ENCODE measurements at regions not wholly inside any gene's neighbourhood (a gene's known extent, or its start where the extent isn't known, plus 50 kb on each side); places are given as distances from the start of the nearest gene placed in this dataset.

GRCh38 chr6:71395731-71396409, 107.3 kb downstream of the OGFRL1 start:
- DNase-seq (ENCODE audit: low read depth, low spot score): no peak

GRCh38 chr6:71396410-71396801, 107.8 kb downstream of the OGFRL1 start:
- DNase-seq (ENCODE audit: low read depth, low spot score): no peak

- DNase-seq (ENCODE audit: low read depth, low spot score): no peak
Observed at GRCh38 chr6:71399279-71399678, 110.7 kb downstream of the OGFRL1 start.

GRCh38 chr6:71400852-71401251, 112.2 kb downstream of the OGFRL1 start:
- DNase-seq (ENCODE audit: low read depth, low spot score): no peak

GRCh38 chr6:71402096-71402495, 113.5 kb downstream of the OGFRL1 start:
- DNase-seq (ENCODE audit: low read depth, low spot score): peak; percentile 46

- DNase-seq (ENCODE audit: low read depth, low spot score): peak; percentile 30
Observed at GRCh38 chr6:71403422-71404134, 115.0 kb downstream of the OGFRL1 start.

GRCh38 chr6:71404145-71404966, 115.7 kb downstream of the OGFRL1 start:
- peak; percentile 11 for DNase-seq (ENCODE audit: low read depth, low spot score)

DNA sequence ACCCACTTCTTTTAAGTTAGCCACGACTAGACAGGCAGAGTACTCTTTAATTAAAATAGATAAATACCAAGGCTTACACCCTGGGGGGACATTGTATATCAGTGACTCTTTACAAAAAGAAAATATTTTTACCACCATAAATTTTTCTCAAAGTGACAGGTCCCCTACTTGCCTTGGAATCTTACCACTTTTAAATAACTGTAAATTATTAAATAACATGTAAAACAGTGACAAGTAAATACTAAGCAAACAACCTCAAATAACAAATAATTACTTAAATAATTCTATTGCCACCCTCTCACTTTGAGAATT, 116.3 kb downstream of the OGFRL1 start:
- no peak for DNase-seq (ENCODE audit: low read depth, low spot score)

DNA sequence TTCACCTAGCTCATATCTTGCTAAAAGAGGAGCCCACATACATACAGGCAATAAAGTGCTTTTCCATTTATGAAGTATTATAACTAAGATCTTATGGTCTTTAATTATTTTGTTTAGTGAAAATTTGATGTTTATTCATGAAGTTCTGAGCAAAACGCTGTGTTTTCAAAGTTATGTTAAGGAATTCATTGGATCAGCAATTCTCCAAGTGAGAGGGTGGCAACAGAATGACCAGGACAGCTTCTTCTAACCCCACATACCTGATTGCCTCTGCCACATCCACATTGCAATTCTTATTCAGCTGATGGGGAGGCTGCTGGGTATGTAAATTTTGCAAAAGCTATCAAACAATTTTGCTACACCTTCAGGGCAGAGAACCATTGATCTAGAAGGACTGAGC, 116.8 kb downstream of the OGFRL1 start:
- DNase-seq (ENCODE audit: low read depth, low spot score): no peak

DNA sequence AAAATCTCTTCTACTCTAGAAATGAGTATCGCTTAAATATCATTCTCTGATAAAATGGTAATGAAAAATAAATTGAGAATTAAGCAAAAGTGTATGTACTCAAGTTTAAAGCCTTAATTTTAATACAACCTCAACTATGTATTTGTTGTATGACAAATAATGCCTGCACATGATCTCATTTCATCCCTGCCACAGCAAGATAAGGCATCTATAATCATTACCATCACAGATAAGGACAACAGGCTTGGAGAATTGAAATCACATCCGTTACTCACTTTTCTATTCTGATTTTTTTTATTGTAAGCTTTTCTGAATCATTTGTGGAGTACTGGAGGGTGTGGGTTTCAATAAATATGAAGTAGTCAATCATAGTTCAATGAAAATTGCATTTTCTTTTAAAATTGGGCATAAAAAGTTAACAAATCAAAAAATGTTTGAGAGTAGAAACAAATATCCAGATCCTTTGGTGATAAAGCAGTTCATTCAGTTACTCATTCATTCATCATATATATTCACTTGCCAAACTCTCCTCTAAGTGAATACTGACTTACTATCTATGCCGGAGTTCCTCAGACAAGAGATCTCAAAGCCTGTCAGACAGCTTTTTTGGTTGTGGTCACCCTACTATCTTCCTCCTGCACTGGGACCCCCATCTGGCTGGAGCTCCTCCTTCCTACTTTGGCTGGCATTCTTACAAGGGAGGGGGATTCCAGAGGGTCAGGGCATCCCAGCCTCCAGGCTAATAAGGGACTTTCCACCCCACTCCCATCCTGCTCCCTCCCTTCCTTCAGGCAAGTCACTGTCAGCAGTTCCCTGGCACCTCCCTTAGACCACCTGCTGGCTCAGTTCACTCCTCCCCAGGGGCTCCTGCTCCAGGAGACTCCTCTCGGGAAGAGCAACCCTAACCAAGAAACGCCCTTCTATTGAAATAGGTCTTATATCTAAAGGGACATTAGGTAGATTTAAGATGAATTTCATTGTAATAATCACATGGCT, 118.6 kb downstream of the OGFRL1 start:
- DNase-seq (ENCODE audit: low read depth, low spot score): peak; percentile 89

DNA sequence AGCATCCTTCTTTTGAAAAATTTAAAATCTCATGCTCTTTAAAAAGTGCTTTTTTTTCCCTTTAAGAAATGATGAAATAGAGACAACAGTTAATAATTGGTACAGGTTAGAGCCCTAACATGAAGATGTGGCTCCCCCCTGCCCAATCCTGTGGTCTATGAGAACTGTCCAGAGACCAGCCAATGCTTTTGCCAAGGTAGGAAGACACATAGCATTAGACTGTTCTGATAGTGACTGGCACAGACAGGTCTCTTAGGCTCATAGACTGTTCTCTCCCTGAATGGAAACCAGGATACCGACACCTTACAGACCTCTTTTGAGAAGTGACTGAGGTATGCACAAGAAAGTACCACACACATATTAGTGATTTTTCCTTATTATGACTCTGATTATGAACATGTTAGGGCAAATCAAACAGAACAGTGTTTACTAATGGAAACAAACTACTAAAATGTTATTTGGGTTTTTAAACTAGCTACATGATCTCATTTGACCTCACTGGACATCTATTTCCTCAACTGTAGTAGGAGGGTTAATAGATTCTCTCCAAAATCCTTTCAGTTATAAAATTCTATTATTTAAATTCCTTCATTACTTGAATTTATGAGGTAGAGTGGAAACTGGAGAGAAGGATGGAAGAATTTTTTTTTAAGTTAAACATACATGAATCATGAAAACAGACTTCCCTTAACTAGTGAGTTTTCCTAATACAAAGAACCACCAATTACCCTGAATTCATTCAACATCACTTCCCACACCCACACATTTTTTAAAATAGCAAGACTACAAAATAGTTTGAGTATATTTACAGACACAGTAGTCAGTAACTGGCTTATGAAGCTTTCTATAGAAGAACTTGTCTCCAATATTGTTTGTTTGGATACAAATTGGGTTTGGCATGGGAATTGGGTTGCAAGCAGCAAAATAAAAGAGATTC, 120.4 kb downstream of the OGFRL1 start:
- no peak for DNase-seq (ENCODE audit: low read depth, low spot score)

- no peak for DNase-seq (ENCODE audit: low read depth, low spot score)
Observed at GRCh38 chr6:71410164-71410566, 121.6 kb downstream of the OGFRL1 start.

DNA sequence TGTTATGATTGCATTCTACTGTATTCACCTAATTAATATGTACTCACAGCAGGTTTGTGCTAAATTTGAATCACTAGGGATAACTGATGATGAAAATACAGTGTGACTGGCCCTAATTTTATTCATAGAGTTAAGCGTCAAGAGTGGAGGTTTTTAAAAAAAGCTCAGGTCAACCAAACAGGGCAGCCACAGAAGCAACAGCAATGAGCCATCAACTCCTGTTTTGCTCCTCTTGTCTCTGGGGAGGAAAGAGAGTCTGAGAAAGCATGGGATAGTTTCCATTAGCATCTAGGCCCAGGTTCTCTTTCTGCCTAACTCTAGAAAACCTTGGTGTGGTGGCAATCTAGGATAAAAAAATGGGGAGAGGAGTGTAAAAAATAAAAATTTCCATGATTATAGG, 122.1 kb downstream of the OGFRL1 start:
- no peak for DNase-seq (ENCODE audit: low read depth, low spot score)

DNA sequence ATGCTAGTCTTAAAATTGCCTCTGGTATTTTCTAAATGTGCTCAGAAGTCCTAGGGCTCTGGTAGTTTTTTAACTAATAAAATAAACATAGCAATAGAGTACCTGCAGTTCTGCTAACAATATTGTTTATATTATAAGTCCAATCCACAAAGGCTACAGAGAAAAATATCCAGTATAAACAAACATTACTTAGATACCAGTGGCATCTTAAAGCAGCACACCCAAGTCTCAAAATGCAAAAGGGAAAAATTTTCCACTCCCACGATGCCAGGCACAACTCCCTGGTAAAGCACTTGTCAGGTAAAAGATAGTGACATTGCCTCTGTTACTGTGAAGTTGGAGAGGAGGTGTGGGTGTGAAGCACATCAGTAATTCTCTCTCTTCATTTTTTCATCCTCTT, 123.3 kb downstream of the OGFRL1 start:
- DNase-seq (ENCODE audit: low read depth, low spot score): no peak

DNA sequence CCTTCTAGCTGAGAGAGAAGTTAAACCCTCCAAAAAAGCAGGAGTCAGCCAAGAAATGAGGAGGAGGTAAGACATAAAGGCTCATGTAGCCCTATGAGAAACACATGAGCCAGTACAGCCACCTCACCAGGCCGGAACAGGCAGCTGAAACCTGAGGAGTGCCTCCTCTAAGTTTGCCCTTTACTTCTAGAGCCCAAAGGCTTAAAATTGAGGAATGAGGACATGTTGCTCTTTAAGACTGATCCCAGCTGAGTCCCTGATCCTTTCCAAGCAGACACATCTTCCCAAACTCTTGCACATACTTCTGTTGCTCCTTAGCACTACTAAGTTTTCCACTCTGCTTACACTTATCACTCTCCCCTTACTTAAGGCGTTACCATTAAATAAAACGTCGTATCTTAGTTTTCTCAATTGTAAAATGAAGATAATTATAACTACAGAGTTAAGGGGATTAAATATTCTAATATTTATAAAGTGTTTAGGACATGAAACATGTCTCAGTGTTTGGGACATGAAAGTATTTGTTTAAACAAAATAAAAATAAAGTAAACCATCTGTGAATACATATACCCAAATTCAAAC, 124.0 kb downstream of the OGFRL1 start:
- peak; percentile 49 for DNase-seq (ENCODE audit: low read depth, low spot score)

- DNase-seq (ENCODE audit: low read depth, low spot score): no peak
Observed at GRCh38 chr6:71414486-71414885, 125.9 kb downstream of the OGFRL1 start.

GRCh38 chr6:71419217-71420094, 130.8 kb downstream of the OGFRL1 start:
- peak; percentile 58 for DNase-seq (ENCODE audit: low read depth, low spot score)

GRCh38 chr6:71420095-71420692, 131.6 kb downstream of the OGFRL1 start:
- DNase-seq (ENCODE audit: low read depth, low spot score): no peak
